K562 (cell line): ENCODE measurements at regions not wholly inside any gene's neighbourhood (a gene's known extent, or its start where the extent isn't known, plus 50 kb on each side); places are given as distances from the start of the nearest gene placed in this dataset.

Experiments used
- ATAC-seq: fragments of 200-7000 bp; cut with Tn5 transposase; 3 replicates; pipeline ENCODE4 v1.9.1; 2020; ENCODE audit warnings: moderate library complexity
- BruUV-seq: library from RNA; stranded (reverse); fragments of 400-500 nt; replicated peaks from 2 replicates; lab custom pipeline; 2021; lab: Mats Ljungman, UMichigan
- CTCF ChIA-PET: fragments of 300-600 bp; formaldehyde crosslinking; extraction: SDS; loops from one replicate; lab custom pipeline; 2021; ENCODE audit warnings: low intra/inter-chr PET ratio; lab: Yijun Ruan, JAX
- POLR2A ChIA-PET: fragments of 300-600, 350-650 bp; sonication (Branson Sonifier 250); formaldehyde crosslinking; extraction: SDS; loops from one replicate; lab custom pipeline; 2021; ENCODE audit warnings: antibody characterized with exemption, inconsistent platforms; lab: Yijun Ruan, JAX
- DNase-seq, 4 experiments: peaks; one replicate each; pipeline versions ENCODE4 v3.0.0 to v3.0.0-alpha.2; 2011 to 2018; ENCODE audit warnings: low spot score in 3 of 4, mixed read lengths in 3 of 4; ENCODE audit errors: extremely low read depth in 1 of 4
- FAIRE-seq: peaks from 2 replicates; lab custom pipeline; 2011; peaks lifted over from hg19 to GRCh38; lab: Jason Lieb, UNC
- H2AFZ ChIP-seq: 2 replicates; pipeline ENCODE4 v1.6.0; 2011; ENCODE audit warnings: low read depth, low read length, control low read depth, inconsistent platforms
- H3K27ac ChIP-seq: fragments of 200-600 bp; 3 replicates; pipeline ENCODE4 v1.8.0; 2011; ENCODE audit warnings: low read depth, mild to moderate bottlenecking, control low read depth, inconsistent platforms, low read length, moderate library complexity, mixed read lengths; ENCODE audit errors: extremely low read depth
- H3K27me3 ChIP-seq, 2 experiments: fragments of 300-600 bp in 1 of 2; 2 replicates in 1 of 2; 3 replicates in 1 of 2; pipeline versions ENCODE4 v1.6.0 to v1.8.0; 2011; ENCODE audit warnings: inconsistent platforms in 2 of 2, low read length in 2 of 2, mild to moderate bottlenecking in 1 of 2, mixed read lengths in 1 of 2, moderate library complexity in 1 of 2; ENCODE audit not compliant: control insufficient read depth in 2 of 2, insufficient read depth in 2 of 2
- H3K36me3 ChIP-seq: fragments of 300-600 bp; 3 replicates; pipeline ENCODE4 v1.8.0; 2011; ENCODE audit warnings: mild to moderate bottlenecking, low read length, inconsistent platforms; ENCODE audit not compliant: control insufficient read depth, insufficient read depth
- H3K4me1 ChIP-seq, 2 experiments: fragments of 200-600 bp in 1 of 2; replicated peaks in 1 of 2; 2 replicates in 1 of 2; 3 replicates in 1 of 2; pipeline versions ENCODE4 v1.5.1 to v1.8.0; 2011; ENCODE audit warnings: inconsistent platforms in 2 of 2, low read length in 2 of 2, mild to moderate bottlenecking in 1 of 2, mixed read lengths in 1 of 2, moderate library complexity in 1 of 2; ENCODE audit not compliant: control insufficient read depth in 2 of 2, insufficient read depth in 2 of 2
- H3K4me2 ChIP-seq: 2 replicates; pipeline ENCODE4 v1.6.1; 2011; ENCODE audit warnings: low read length, control low read depth, inconsistent platforms, mixed read lengths; ENCODE audit not compliant: insufficient read depth
- H3K4me3 ChIP-seq: fragments of 200-600 bp; sonication (generic), shearing (Covaris generic); 2 replicates; pipeline ENCODE4 v1.5.1; 2016; ENCODE audit warnings: control low read depth, inconsistent platforms
- H3K79me2 ChIP-seq: fragments of 200-600 bp; 3 replicates; pipeline ENCODE4 v1.8.0; 2011; ENCODE audit warnings: low read length, inconsistent platforms; ENCODE audit not compliant: control insufficient read depth, insufficient read depth
- H3K9ac ChIP-seq, 2 experiments: 2 replicates each; pipeline versions ENCODE4 v1.6.0 to v1.6.1; 2011; ENCODE audit warnings: low read depth in 2 of 2, low read length in 2 of 2, control low read depth in 1 of 2, inconsistent platforms in 1 of 2, mild to moderate bottlenecking in 1 of 2, mixed read lengths in 1 of 2; ENCODE audit not compliant: insufficient read depth in 1 of 2
- H3K9me1 ChIP-seq: one replicate; pipeline ENCODE4 v1.6.0; 2011; ENCODE audit warnings: inconsistent platforms, mild to moderate bottlenecking, low read length, moderate library complexity; ENCODE audit not compliant: control insufficient read depth, insufficient read depth
- H3K9me3 ChIP-seq: replicated peaks from 2 replicates; pipeline ENCODE4 v1.5.1; 2011; ENCODE audit warnings: low read depth, low read length, inconsistent platforms; ENCODE audit not compliant: control insufficient read depth, insufficient read depth
- H4K20me1 ChIP-seq: replicated peaks from 2 replicates; pipeline ENCODE4 v1.6.1; 2011; ENCODE audit warnings: low read length, inconsistent platforms, mixed read lengths; ENCODE audit not compliant: control insufficient read depth, insufficient read depth
- ARID1B ChIP-seq: fragments of 450-650 bp; IDR thresholded peaks from 2 replicates; pipeline ENCODE4 v1.6.1; 2016; ENCODE audit warnings: antibody characterized with exemption, mild to moderate bottlenecking, inconsistent platforms
- CBFA2T2 ChIP-seq: fragments of 450-650 bp; conservative IDR thresholded peaks from 2 replicates; pipeline ENCODE4 v1.6.1; 2017; ENCODE audit warnings: mild to moderate bottlenecking
- CBFA2T3 ChIP-seq: fragments of 450-650 bp; IDR thresholded peaks from 2 replicates; pipeline ENCODE4 v1.6.1; 2017
- EP300 ChIP-seq: IDR thresholded peaks from 2 replicates; pipeline ENCODE4 v1.6.1; 2012; ENCODE audit warnings: low read length, improper control_type of control experiment
- FOXA3 ChIP-seq, 2 experiments: fragments of 450-650 bp in 1 of 2; sonication (generic) in 1 of 2; formaldehyde crosslinking; IDR thresholded peaks in 1 of 2; conservative IDR thresholded peaks in 1 of 2; 2 replicates each; pipeline versions ENCODE4 v1.4.0 to v1.8.0; 2020 to 2022; ENCODE audit warnings: mild to moderate bottlenecking in 2 of 2, missing genetic modification reagents in 1 of 2
- HSF4 ChIP-seq: fragments of 250-450 bp; sonication (Bioruptor Pico); IDR thresholded peaks from 2 replicates; pipeline ENCODE4 v2.1.2; 2022; ENCODE audit warnings: mild to moderate bottlenecking, moderate library complexity, borderline replicate concordance
- KLF1 ChIP-seq: fragments of 450-650 bp; IDR thresholded peaks from 2 replicates; pipeline ENCODE4 v1.6.1; 2016; ENCODE audit warnings: missing genetic modification characterization, missing compliant biosample characterization
- MCM2 ChIP-seq: fragments of 450-650 bp; IDR thresholded peaks from 2 replicates; pipeline ENCODE4 v1.6.1; 2017; ENCODE audit warnings: low read depth, mild to moderate bottlenecking
- MCM5 ChIP-seq: fragments of 450-650 bp; IDR thresholded peaks from 2 replicates; pipeline ENCODE4 v1.6.1; 2016; ENCODE audit warnings: low read depth
- MXD1 ChIP-seq: fragments of 250-450 bp; sonication (Bioruptor Pico); IDR thresholded peaks from 2 replicates; pipeline ENCODE4 v1.8.0; 2021; ENCODE audit warnings: borderline replicate concordance, mild to moderate bottlenecking, moderate library complexity; ENCODE audit not compliant: poor library complexity, severe bottlenecking
- NCOR1 ChIP-seq: fragments of 450-650 bp; IDR thresholded peaks from 2 replicates; pipeline ENCODE4 v1.6.1; 2016; ENCODE audit warnings: mild to moderate bottlenecking, moderate library complexity
- NONO ChIP-seq, 2 experiments: fragments of 200-400 bp in 1 of 2; fragments of 450-650 bp in 1 of 2; formaldehyde crosslinking in 1 of 2; IDR thresholded peaks; 2 replicates each; pipeline ENCODE4 v1.6.1; 2017; ENCODE audit warnings: low read depth in 2 of 2, mild to moderate bottlenecking in 2 of 2, moderate library complexity in 2 of 2, low read length in 1 of 2
- NR4A1 ChIP-seq, 2 experiments: fragments of 250-450 bp in 1 of 2; fragments of 450-650 bp in 1 of 2; sonication (Bioruptor Pico) in 1 of 2; IDR thresholded peaks; 2 replicates each; pipeline versions ENCODE4 v1.4.0 to v1.6.1; 2016 to 2020; ENCODE audit warnings: mild to moderate bottlenecking in 2 of 2, missing compliant biosample characterization in 1 of 2, missing genetic modification characterization in 1 of 2, moderate library complexity in 1 of 2
- POU5F1 ChIP-seq: fragments of 150-350 bp; IDR thresholded peaks from 2 replicates; pipeline ENCODE4 v1.6.1; 2014; ENCODE audit warnings: borderline replicate concordance, low read length, low read depth, mild to moderate bottlenecking; ENCODE audit not compliant: partially characterized antibody
- SMAD3 ChIP-seq: fragments of 450-650 bp; formaldehyde crosslinking; conservative IDR thresholded peaks from 2 replicates; pipeline ENCODE4 v1.4.0; 2020; ENCODE audit warnings: mild to moderate bottlenecking
- SNIP1 ChIP-seq: fragments of 450-650 bp; IDR thresholded peaks from 2 replicates; pipeline ENCODE4 v1.7.1; 2017; ENCODE audit warnings: low read depth, mild to moderate bottlenecking
- TAL1 ChIP-seq: fragments of 450-650 bp; IDR thresholded peaks from 2 replicates; pipeline ENCODE4 v1.6.1; 2016; ENCODE audit warnings: mild to moderate bottlenecking
- ZBTB17 ChIP-seq: fragments of 450-650 bp; formaldehyde crosslinking; IDR thresholded peaks from 2 replicates; pipeline ENCODE4 v1.4.0; 2020; ENCODE audit warnings: mild to moderate bottlenecking
- ZFX ChIP-seq: sonication (generic); formaldehyde crosslinking; IDR thresholded peaks from 2 replicates; pipeline ENCODE4 v1.8.0; 2022; ENCODE audit warnings: mild to moderate bottlenecking, missing genetic modification reagents, moderate library complexity
- ZNF431 ChIP-seq: sonication (generic); formaldehyde crosslinking; IDR thresholded peaks from 2 replicates; pipeline ENCODE4 v1.8.0; 2022; ENCODE audit warnings: mild to moderate bottlenecking, missing genetic modification reagents
- WGBS: fragments of 100-300 bp; shearing (Covaris generic); methylation state at CpG from one replicate; pipeline ENCODE4 v1.1.6; 2016; ENCODE audit warnings: low coverage, mixed read lengths; ENCODE audit not compliant: insufficient coverage; ENCODE audit errors: missing lambda C conversion rate; 5-methylcytosine and 5-hydroxymethylcytosine counted together
- in situ Hi-C: fragments of 300-500 bp; cut with MboI; formaldehyde crosslinking; loops from 4 replicates; pipeline ENCODE4 v1.15.0; 2018; ENCODE audit warnings: inconsistent platforms, mixed read lengths
- intact Hi-C: fragments of 100-400 bp; cut with micrococcal nuclease; formaldehyde crosslinking; loops from 2 replicates; pipeline ENCODE4 v1.14.2; 2022

GRCh38 chr5:96081276-96081858 is 119.7 kb upstream of the ELL2 start:
- no TSS peak for BruUV-seq
- no peaks in the 10 kb centered on the region for H3K36me3 ChIP-seq
- H3K4me3 ChIP-seq, result no peak overlapping the region
- no peaks in the 10 kb centered on the region for H3K79me2 ChIP-seq
- CTCF ChIA-PET, result no interaction called here
- TF ChIP-seq MXD1 (CRISPR knock-in tag) (no peak), HSF4 (CRISPR knock-in tag) (no peak), NR4A1 (CRISPR knock-in tag; IDR thresholded peaks at IDR 0.05) (no peak), NR4A1 (tag; IDR thresholded peaks at IDR 0.05) (no peak), EP300 (0 out of 2 replicates have a peak, but pooled peaks have one; percentile 30), KLF1 (no peak), FOXA3 (CRISPR knock-in tag; conservative IDR thresholded peaks at IDR 0.05 in 1 of 2, IDR thresholded peaks at IDR 0.05 in 1 of 2) (no peak), NCOR1 (peak; percentile 57), ZNF431 (CRISPR knock-in tag) (no peak), POU5F1 (no peak), NONO (IDR thresholded peaks at IDR 0.05; ENCODE audit: low read depth in 2 of 2, low read length in 1 of 2) (no peak), MCM2 (no peak), ARID1B (peak; percentile 64), ZFX (no peak), MCM5 (no peak), CBFA2T3 (peak; percentile 76), ZBTB17 (CRISPR knock-in tag) (0 out of 2 replicates have a peak, but pooled peaks have one; percentile 44), SNIP1 (no peak), CBFA2T2 (peak; percentile 68), TAL1 (peak; percentile 65), SMAD3 (CRISPR knock-in tag) (no peak)
- no peak overlapping the region for H3K27ac ChIP-seq
- no peaks in the 10 kb centered on the region for H3K9me1 ChIP-seq
- whole genome bisulfite sequencing, result 17% methylated on average over 2 of the region's 2 CpGs
- ATAC-seq, result peak; percentile 31
- intact Hi-C loops (no loop called here), in situ Hi-C loops (no loop called here)
- no peak overlapping the region for H3K4me2 ChIP-seq
- H4K20me1 ChIP-seq, result no peaks in the 10 kb centered on the region
- DNase-seq, result peak in 3 of 4 experiments; percentile 15 to 60 (median 15)
- H2AFZ ChIP-seq, result no peak overlapping the region
- H3K4me1 ChIP-seq, result peaks cover 0 to 8% of the 10 kb centered on the region in 2 experiments; a peak in 2 of 5 replicates
- H3K27me3 ChIP-seq, result peaks cover 0 to 2% of the 10 kb centered on the region in 2 experiments; a peak in 1 of 5 replicates
- H3K9ac ChIP-seq, result no peak overlapping the region
- no peak for FAIRE-seq
- no peaks in the 10 kb centered on the region for H3K9me3 ChIP-seq
- POLR2A ChIA-PET, result interaction anchor here (0.6 to 1.0 kb wide), 2 partner anchors 10 to 236 kb away, joined by 3 read pairs; no protein-coding TSS in a partner anchor
